ENCODE measurements at regions not wholly inside any gene's neighbourhood (a gene's known extent, or its start where the extent isn't known, plus 50 kb on each side); places are given as distances from the start of the nearest gene placed in this dataset.

DNA sequence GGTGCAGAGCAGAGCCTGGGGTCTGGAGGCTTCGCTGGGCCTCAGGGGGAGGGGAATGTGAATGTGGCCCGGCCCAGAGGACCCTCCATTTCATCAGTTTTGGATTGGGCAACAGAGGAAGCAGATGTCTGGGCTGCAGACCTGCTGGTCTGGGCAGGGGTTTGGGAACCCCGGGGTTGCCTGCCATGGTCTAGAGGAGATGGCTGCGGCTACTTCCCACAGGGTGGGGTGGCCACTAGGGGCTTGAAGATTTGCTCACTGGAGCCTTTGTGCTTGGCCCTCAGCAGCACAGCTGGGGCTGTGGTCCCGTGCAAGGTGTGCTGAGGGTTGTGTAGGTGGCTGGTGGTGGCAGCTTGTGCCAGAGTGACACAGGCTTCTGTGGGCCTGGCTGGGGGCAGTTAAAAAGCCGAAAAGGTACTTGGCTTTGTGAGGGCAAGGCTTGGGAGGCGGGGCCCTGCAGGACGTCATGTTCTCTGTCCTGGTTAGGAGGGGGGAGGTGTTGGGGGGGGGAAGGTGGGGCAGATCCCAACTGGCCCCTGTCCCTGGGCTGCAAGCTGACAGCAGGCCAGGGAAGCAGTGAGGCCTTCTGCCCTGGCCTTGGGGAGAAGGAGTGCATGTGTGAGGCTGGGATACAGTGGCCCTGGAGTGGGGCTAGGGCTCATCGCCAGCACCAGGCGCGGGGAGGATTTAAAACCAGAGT is 98.0 kb downstream of the KPNA2 start:
- TF ChIP-seq ZNF350 (tag by site-specific recombination; IDR thresholded peaks at IDR 0.05) (no peak), GLIS2 (tag by site-specific recombination; IDR thresholded peaks at IDR 0.05) (no peak)
